ENCODE measurements at regions not wholly inside any gene's neighbourhood (a gene's known extent, or its start where the extent isn't known, plus 50 kb on each side); places are given as distances from the start of the nearest gene placed in this dataset.

- TF ChIP-seq CTCF (IDR thresholded peaks at IDR 0.05; ENCODE audit: low read depth, low read length): no peak
- TF ChIP-seq EZH2phosphoT487 (IDR thresholded peaks at IDR 0.05; ENCODE audit: low read depth): no peak
Observed at GRCh38 chr11:25992294-25992693, 339.6 kb upstream of the ANO3 start.
